GM12878 (cell line): ENCODE measurements at regions not wholly inside any gene's neighbourhood (a gene's known extent, or its start where the extent isn't known, plus 50 kb on each side); places are given as distances from the start of the nearest gene placed in this dataset.

Experiments
- ATAC-seq: fragments of 200-7000 bp; cut with Tn5 transposase; 3 replicates; pipeline ENCODE4 v1.9.1; 2020; ENCODE audit warnings: mild to moderate bottlenecking, moderate library complexity
- BruUV-seq: library from RNA; stranded (reverse); fragments of 400-500 nt; replicated peaks from 2 replicates; lab custom pipeline; 2021; lab: Mats Ljungman, UMichigan
- CTCF ChIA-PET: fragments of 300-600 bp; sonication (Branson Sonifier 250); formaldehyde crosslinking; extraction: SDS; loops from one replicate; lab custom pipeline; 2021; ENCODE audit warnings: inconsistent platforms; lab: Yijun Ruan, JAX
- POLR2A ChIA-PET: fragments of 350-600 bp; formaldehyde crosslinking; extraction: SDS; loops from one replicate; lab custom pipeline; 2021; ENCODE audit warnings: inconsistent platforms; lab: Charles Lee
- RAD21 ChIA-PET: fragments of 300-600 bp; sonication (Branson Sonifier 250); formaldehyde crosslinking; loops from one replicate; lab custom pipeline; 2023; ENCODE audit warnings: antibody characterized with exemption; ENCODE audit not compliant: unreplicated experiment; lab: Charles Lee
- SMC1A ChIA-PET: fragments of 300-600 bp; sonication (Branson Sonifier 250); formaldehyde crosslinking; loops from one replicate; lab custom pipeline; 2023; ENCODE audit not compliant: unreplicated experiment, uncharacterized antibody; lab: Charles Lee
- DNase-seq: peaks from one replicate; pipeline ENCODE4 v3.0.0-alpha.2; 2011; ENCODE audit warnings: low read depth, low spot score
- FAIRE-seq: peaks from 3 replicates; lab custom pipeline; 2011; peaks lifted over from hg19 to GRCh38; lab: Jason Lieb, UNC
- H2AFZ ChIP-seq: 2 replicates; pipeline ENCODE4 v1.6.0; 2011; ENCODE audit warnings: low read depth, low read length, control low read depth; ENCODE audit not compliant: control insufficient read depth
- H3K27ac ChIP-seq: 2 replicates; pipeline ENCODE4 v1.5.1; 2011; ENCODE audit warnings: control low read depth; ENCODE audit not compliant: control insufficient read depth, insufficient read depth
- H3K27me3 ChIP-seq, 2 experiments: replicated peaks in 1 of 2; 2 replicates each; pipeline versions ENCODE4 v1.6.0 to v1.6.1; 2011; ENCODE audit warnings: low read length in 1 of 2; ENCODE audit not compliant: control insufficient read depth in 2 of 2, insufficient read depth in 2 of 2
- H3K36me3 ChIP-seq, 2 experiments: 2 replicates each; pipeline ENCODE4 v1.5.1; 2011; ENCODE audit warnings: low read length in 1 of 2; ENCODE audit not compliant: control insufficient read depth in 2 of 2, insufficient read depth in 2 of 2
- H3K4me1 ChIP-seq: 2 replicates; pipeline ENCODE4 v1.6.1; 2011; ENCODE audit warnings: mild to moderate bottlenecking, low read length, moderate library complexity, mixed read lengths; ENCODE audit not compliant: control insufficient read depth, insufficient read depth
- H3K4me2 ChIP-seq: 2 replicates; pipeline ENCODE4 v1.6.0; 2011; ENCODE audit warnings: control low read depth; ENCODE audit not compliant: control insufficient read depth, insufficient read depth
- H3K4me3 ChIP-seq: fragments of 200-600 bp; sonication (generic); 2 replicates; pipeline ENCODE4 v1.5.1; 2016
- H3K79me2 ChIP-seq: 2 replicates; pipeline ENCODE4 v1.6.0; 2011; ENCODE audit warnings: low read length; ENCODE audit not compliant: control insufficient read depth, insufficient read depth
- H3K9ac ChIP-seq: 2 replicates; pipeline ENCODE4 v1.8.0; 2011; ENCODE audit warnings: low read length, control low read depth, mixed read lengths; ENCODE audit not compliant: control insufficient read depth, insufficient read depth
- H3K9me3 ChIP-seq: replicated peaks from 3 replicates; pipeline ENCODE4 v1.5.1; 2011; ENCODE audit warnings: mild to moderate bottlenecking, low read length; ENCODE audit not compliant: control insufficient read depth, insufficient read depth
- H4K20me1 ChIP-seq: 2 replicates; pipeline ENCODE4 v1.6.0; 2011; ENCODE audit not compliant: control insufficient read depth, insufficient read depth
- CBX3 ChIP-seq: fragments of 200-600 bp; sonication (generic); IDR thresholded peaks from 2 replicates; pipeline ENCODE4 v1.6.1; 2016; ENCODE audit warnings: low read depth, borderline replicate concordance
- MTA2 ChIP-seq: fragments of 450-650 bp; IDR thresholded peaks from 2 replicates; pipeline ENCODE4 v1.6.1; 2016; ENCODE audit warnings: low read depth, mild to moderate bottlenecking, moderate library complexity
- PAX8 ChIP-seq: fragments of 450-650 bp; IDR thresholded peaks from 2 replicates; pipeline ENCODE4 v1.6.1; 2017; ENCODE audit warnings: mild to moderate bottlenecking, moderate library complexity
- SMAD5 ChIP-seq: IDR thresholded peaks from 2 replicates; pipeline ENCODE4 v1.6.1; 2016; ENCODE audit warnings: antibody characterized with exemption, low read depth
- SPI1 ChIP-seq: IDR thresholded peaks from 2 replicates; pipeline ENCODE4 v1.6.1; 2011; ENCODE audit warnings: low read depth, mild to moderate bottlenecking, low read length, moderate library complexity, borderline replicate concordance; ENCODE audit not compliant: insufficient read depth
- SUPT20H ChIP-seq: IDR thresholded peaks from 2 replicates; pipeline ENCODE4 v1.6.1; 2011; ENCODE audit warnings: low read depth, mild to moderate bottlenecking, low read length, moderate library complexity, borderline replicate concordance; ENCODE audit not compliant: control insufficient read depth
- SUZ12 ChIP-seq: fragments of 200-600 bp; sonication (generic); IDR thresholded peaks from one replicate; pipeline ENCODE4 v1.6.1; 2018; ENCODE audit warnings: antibody characterized with exemption, mild to moderate bottlenecking; ENCODE audit not compliant: unreplicated experiment
- ZNF24 ChIP-seq: fragments of 450-650 bp; IDR thresholded peaks from 2 replicates; pipeline ENCODE4 v1.6.1; 2017; ENCODE audit warnings: antibody characterized with exemption, mild to moderate bottlenecking
- ZNF622 ChIP-seq: fragments of 450-650 bp; IDR thresholded peaks from 2 replicates; pipeline ENCODE4 v1.6.1; 2017; ENCODE audit warnings: mild to moderate bottlenecking, inconsistent platforms
- WGBS: methylation state at CpG from one replicate; pipeline ENCODE4 v1.1.6; 2016; ENCODE audit warnings: low lambda C conversion rate; ENCODE audit not compliant: insufficient replicate concordance, insufficient coverage; ENCODE audit errors: missing lambda C conversion rate; 5-methylcytosine and 5-hydroxymethylcytosine counted together
- in situ Hi-C: fragments of 300-500 bp; cut with MboI; formaldehyde crosslinking; loops from 9 replicates; pipeline ENCODE4 v1.14.3; 2018; ENCODE audit warnings: mixed read lengths
- intact Hi-C: fragments of 100-400 bp; cut with micrococcal nuclease; formaldehyde crosslinking; loops from one replicate; pipeline ENCODE4 v1.14.2; 2022; ENCODE audit not compliant: unreplicated experiment
- TF ChIP-seq, protein P1 (sequence below): fragments of 450-650 bp; formaldehyde crosslinking; IDR thresholded peaks from 2 replicates; pipeline ENCODE4 v1.5.0; 2022; ENCODE audit warnings: mild to moderate bottlenecking, missing genetic modification characterization
- TF ChIP-seq, protein P2 (sequence below): fragments of 450-650 bp; IDR thresholded peaks from 2 replicates; pipeline ENCODE4 v1.6.1; 2017; ENCODE audit warnings: mild to moderate bottlenecking, low read depth, inconsistent platforms; ENCODE audit not compliant: poor library complexity, severe bottlenecking
- TF ChIP-seq, protein P3 (sequence below): IDR thresholded peaks from 2 replicates; pipeline ENCODE4 v1.6.1; 2011; ENCODE audit warnings: mild to moderate bottlenecking, low read depth, low read length, moderate library complexity; ENCODE audit not compliant: insufficient replicate concordance
- TF ChIP-seq, protein P4 (sequence below): fragments of 450-650 bp; IDR thresholded peaks from 2 replicates; pipeline ENCODE4 v1.6.1; 2017; ENCODE audit warnings: borderline replicate concordance
- TF ChIP-seq, protein P5 (sequence below): fragments of 450-650 bp; IDR thresholded peaks from 2 replicates; pipeline ENCODE4 v1.6.1; 2016; ENCODE audit warnings: mild to moderate bottlenecking

DNA sequence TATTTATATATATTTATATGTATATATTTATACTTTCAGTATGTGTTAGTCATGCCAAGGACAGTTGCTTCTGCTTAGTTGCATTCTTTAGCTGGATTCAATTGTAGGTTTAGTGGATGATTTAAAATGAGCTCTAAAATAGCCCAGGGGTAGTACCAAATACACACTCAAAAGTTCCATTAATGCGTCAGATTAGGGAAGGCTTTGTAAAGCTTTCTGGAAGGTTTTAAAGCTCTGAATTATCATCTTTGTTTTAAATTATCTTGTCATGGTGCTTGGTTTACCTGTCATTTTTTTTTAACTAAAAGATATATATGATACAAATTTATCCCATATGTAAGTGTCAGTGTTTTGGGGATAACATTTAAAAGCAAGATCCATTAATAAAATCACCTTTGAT, 242.7 kb upstream of the ADAMTS5 start (continued):
- no peak for TF ChIP-seq SUZ12
- TF ChIP-seq, protein P1, sequence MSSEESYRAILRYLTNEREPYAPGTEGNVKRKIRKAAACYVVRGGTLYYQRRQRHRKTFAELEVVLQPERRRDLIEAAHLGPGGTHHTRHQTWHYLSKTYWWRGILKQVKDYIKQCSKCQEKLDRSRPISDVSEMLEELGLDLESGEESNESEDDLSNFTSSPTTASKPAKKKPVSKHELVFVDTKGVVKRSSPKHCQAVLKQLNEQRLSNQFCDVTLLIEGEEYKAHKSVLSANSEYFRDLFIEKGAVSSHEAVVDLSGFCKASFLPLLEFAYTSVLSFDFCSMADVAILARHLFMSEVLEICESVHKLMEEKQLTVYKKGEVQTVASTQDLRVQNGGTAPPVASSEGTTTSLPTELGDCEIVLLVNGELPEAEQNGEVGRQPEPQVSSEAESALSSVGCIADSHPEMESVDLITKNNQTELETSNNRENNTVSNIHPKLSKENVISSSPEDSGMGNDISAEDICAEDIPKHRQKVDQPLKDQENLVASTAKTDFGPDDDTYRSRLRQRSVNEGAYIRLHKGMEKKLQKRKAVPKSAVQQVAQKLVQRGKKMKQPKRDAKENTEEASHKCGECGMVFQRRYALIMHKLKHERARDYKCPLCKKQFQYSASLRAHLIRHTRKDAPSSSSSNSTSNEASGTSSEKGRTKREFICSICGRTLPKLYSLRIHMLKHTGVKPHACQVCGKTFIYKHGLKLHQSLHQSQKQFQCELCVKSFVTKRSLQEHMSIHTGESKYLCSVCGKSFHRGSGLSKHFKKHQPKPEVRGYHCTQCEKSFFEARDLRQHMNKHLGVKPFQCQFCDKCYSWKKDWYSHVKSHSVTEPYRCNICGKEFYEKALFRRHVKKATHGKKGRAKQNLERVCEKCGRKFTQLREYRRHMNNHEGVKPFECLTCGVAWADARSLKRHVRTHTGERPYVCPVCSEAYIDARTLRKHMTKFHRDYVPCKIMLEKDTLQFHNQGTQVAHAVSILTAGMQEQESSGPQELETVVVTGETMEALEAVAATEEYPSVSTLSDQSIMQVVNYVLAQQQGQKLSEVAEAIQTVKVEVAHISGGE (CRISPR knock-in tag): no peak

DNA sequence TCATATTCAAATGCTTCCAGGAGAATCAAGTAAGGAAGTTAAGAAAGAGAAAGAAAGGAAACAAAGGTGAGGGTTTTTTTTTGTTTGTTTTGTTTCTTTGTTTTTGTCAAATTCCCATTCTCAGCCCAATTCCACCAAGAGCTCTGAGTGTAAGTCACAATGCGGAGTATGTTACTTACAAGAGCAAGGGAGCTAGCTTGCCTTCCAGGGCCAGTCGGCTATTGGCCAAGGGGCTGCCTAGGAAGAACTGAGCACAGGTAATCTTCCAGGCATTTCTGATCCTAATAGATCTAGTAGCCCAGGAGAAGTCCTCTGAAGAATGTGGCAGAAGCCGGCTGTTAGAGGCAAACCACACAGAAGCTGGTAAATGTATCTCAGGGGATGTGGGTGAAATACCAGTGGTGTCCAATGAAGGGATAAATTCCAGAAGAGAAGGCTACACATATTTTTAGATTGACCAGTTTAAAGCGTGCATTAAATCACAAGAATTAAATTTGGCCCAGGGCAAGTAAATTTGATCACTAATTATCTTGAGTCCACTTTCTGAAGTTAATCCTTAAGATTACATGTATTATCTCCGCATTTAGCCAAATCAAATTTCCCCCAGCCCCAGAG, 239.6 kb upstream of the ADAMTS5 start:
- Histone ChIP-seq H3K9me3 (no peaks in the 10 kb centered on the region), H3K9ac (no peak overlapping the region), H3K4me2 (no peak overlapping the region), H3K27me3 (no peaks in the 10 kb centered on the region), H4K20me1 (no peaks in the 10 kb centered on the region), H2AFZ (no peak overlapping the region), H3K79me2 (no peaks in the 10 kb centered on the region), H3K4me3 (no peak overlapping the region), H3K4me1 (no peaks in the 10 kb centered on the region), H3K36me3 (no peaks in the 10 kb centered on the region), H3K27ac (no peak overlapping the region)
- intact Hi-C loops (no loop called here), in situ Hi-C loops (no loop called here)
- ChIA-PET CTCF (no interaction called here), SMC1A (no interaction called here), RAD21 (no interaction called here), POLR2A (no interaction called here)
- no TSS peak for BruUV-seq
- ATAC-seq (no peak), DNase-seq (no peak), FAIRE-seq (no peak)
- WGBS: 34% methylated on average over 5 of the region's 5 CpGs
- no peak for TF ChIP-seq ZNF24
- TF ChIP-seq SPI1: no peak
- TF ChIP-seq CBX3: no peak
- TF ChIP-seq, protein P2, sequence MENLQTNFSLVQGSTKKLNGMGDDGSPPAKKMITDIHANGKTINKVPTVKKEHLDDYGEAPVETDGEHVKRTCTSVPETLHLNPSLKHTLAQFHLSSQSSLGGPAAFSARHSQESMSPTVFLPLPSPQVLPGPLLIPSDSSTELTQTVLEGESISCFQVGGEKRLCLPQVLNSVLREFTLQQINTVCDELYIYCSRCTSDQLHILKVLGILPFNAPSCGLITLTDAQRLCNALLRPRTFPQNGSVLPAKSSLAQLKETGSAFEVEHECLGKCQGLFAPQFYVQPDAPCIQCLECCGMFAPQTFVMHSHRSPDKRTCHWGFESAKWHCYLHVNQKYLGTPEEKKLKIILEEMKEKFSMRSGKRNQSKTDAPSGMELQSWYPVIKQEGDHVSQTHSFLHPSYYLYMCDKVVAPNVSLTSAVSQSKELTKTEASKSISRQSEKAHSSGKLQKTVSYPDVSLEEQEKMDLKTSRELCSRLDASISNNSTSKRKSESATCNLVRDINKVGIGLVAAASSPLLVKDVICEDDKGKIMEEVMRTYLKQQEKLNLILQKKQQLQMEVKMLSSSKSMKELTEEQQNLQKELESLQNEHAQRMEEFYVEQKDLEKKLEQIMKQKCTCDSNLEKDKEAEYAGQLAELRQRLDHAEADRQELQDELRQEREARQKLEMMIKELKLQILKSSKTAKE: no peak
- TF ChIP-seq, protein P3, sequence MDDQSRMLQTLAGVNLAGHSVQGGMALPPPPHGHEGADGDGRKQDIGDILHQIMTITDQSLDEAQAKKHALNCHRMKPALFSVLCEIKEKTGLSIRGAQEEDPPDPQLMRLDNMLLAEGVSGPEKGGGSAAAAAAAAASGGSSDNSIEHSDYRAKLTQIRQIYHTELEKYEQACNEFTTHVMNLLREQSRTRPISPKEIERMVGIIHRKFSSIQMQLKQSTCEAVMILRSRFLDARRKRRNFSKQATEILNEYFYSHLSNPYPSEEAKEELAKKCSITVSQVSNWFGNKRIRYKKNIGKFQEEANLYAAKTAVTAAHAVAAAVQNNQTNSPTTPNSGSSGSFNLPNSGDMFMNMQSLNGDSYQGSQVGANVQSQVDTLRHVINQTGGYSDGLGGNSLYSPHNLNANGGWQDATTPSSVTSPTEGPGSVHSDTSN: no peak
- TF ChIP-seq, protein P4, sequence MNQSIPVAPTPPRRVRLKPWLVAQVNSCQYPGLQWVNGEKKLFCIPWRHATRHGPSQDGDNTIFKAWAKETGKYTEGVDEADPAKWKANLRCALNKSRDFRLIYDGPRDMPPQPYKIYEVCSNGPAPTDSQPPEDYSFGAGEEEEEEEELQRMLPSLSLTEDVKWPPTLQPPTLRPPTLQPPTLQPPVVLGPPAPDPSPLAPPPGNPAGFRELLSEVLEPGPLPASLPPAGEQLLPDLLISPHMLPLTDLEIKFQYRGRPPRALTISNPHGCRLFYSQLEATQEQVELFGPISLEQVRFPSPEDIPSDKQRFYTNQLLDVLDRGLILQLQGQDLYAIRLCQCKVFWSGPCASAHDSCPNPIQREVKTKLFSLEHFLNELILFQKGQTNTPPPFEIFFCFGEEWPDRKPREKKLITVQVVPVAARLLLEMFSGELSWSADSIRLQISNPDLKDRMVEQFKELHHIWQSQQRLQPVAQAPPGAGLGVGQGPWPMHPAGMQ: no peak
- TF ChIP-seq SMAD5: no peak
- TF ChIP-seq, protein P5, sequence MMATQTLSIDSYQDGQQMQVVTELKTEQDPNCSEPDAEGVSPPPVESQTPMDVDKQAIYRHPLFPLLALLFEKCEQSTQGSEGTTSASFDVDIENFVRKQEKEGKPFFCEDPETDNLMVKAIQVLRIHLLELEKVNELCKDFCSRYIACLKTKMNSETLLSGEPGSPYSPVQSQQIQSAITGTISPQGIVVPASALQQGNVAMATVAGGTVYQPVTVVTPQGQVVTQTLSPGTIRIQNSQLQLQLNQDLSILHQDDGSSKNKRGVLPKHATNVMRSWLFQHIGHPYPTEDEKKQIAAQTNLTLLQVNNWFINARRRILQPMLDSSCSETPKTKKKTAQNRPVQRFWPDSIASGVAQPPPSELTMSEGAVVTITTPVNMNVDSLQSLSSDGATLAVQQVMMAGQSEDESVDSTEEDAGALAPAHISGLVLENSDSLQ: no peak
- no peak for TF ChIP-seq ZNF622
- no peak for TF ChIP-seq MTA2
- TF ChIP-seq PAX8: no peak
- no peak for TF ChIP-seq SUPT20H
